Activated T-helper 9 cell treated with anti-CD3 and anti-CD28 coated beads, Interleukin-2, amount 50 U/mL, for 16 hours (primary cell): ENCODE measurements at regions not wholly inside any gene's neighbourhood (a gene's known extent, or its start where the extent isn't known, plus 50 kb on each side); places are given as distances from the start of the nearest gene placed in this dataset.
A peak's percentile ranks its signal among the peaks of the same experiment; 100 is the strongest.
"Not testable (repeated sequence)": the region's sequence is repeated elsewhere in the genome, so short reads cannot be mapped to it uniquely, and the experiment has no call there.

ENCODE experiments used
- DNase-seq: peaks from one replicate; pipeline ENCODE4 v3.0.0-alpha.2; 2020; ENCODE audit warnings: low read depth

DNA sequence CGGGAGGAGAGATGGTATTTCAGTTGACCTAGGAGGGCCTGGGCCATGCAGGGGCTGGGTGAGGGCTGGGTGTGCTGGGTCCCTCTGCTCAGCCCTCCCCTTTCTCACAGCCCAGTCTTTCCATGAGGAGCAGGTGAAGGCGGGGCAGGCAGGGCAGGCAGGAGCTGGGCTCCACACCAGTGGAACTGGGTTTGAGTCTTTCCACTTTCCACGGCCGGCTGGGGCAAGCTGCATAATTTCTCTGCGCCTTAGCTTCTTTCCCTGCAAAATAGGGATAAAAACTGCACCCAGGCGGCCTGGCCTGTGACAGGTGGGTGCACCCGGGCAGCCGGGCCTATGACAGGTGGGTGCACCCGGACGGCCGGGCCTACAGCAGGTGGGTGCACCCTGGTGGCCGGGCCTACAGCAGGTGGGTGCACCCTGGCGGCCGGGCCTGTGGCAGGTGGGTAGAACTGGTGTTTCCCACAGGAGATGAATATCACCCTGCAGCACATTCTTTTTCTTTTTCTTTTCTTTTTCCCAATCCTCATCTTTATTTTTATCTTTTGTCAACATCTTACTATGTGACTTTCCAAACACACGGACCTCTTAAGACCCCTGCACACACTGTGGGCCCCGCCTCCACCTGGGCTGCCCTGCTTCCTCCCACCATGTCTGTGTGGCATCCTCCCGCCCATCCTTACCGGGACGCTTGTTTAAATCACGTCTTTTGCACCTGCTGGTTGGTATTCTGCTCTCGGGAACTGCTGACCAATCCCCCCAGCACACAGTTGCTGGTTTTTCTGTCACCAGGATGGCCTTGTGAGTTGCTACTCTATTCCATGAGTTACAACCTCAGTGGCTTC is 111.3 kb downstream of the NPIPB11 start:
- not testable (repeated sequence) for DNase-seq

DNA sequence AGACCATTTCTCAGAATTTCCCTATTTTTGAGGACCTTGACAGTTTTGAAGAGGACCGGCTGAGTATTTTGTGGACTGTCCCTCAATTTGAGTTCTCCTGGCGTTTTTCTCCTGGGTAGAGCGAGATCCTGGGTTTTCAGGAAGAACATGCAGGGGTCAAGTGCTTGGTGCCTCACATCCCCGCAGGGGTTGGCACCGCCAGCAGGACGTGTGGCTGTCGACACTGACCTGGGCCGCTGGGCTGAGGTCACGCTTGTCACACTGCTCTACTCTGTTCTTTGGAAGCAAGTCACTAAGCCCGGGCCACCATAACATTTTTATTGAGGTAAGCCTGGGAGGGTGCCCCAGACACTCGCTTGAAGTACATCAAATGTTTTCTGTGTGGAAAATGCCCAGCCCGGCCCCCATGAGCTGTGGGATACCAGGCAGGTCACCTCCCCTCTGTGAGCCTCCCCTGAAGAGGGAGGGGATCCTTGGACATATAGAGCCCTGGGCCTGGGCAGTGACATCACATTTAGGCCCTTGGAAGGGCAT is 112.0 kb downstream of the NPIPB11 start:
- DNase-seq, result not testable (repeated sequence)

DNA sequence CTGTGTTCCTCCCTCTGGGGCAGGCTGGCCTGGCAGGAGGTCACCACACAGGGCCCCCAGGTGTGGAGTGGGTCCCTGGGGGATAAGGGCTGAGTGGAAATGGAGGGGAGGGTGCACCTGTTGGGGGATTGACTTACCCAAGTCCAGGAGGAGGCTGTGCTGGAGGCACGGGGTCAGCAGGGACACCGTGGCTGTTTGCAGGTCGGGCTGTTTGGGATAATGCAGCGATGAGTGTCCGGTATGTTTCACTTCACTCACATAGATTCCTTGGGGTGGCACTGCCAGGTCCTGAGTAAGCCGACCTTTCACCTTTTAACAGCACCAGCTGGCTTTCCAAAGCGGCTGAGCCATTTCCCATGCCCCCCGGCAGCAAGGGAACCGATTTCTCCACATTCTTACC is 113.0 kb downstream of the NPIPB11 start:
- DNase-seq, result not testable (repeated sequence)

DNA sequence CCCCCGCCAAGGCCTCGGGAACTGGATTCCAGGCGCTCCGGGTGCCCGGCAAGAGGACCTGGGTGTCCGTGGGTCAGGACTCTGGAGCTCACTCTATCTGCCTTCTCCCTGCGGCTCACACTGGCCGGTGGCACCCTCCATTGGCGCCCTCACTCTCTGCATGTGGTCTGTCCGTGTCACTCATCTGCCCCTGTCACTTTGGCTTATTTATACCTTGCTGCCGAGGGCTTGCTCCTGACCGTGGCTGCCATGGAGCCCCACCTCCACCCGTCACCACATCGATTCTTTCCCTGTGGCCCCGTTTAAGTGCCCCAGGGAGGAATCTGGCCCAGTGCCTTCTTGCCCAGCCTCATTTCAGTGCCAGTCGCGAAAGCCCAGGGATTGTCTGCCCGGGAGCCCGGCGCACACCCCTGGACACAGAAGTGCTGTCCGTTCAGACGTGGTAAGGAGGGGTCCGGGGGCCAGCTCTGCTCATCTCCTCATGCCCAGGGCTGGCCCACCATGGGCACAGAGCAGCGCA is 113.5 kb downstream of the NPIPB11 start:
- not testable (repeated sequence) for DNase-seq

DNA sequence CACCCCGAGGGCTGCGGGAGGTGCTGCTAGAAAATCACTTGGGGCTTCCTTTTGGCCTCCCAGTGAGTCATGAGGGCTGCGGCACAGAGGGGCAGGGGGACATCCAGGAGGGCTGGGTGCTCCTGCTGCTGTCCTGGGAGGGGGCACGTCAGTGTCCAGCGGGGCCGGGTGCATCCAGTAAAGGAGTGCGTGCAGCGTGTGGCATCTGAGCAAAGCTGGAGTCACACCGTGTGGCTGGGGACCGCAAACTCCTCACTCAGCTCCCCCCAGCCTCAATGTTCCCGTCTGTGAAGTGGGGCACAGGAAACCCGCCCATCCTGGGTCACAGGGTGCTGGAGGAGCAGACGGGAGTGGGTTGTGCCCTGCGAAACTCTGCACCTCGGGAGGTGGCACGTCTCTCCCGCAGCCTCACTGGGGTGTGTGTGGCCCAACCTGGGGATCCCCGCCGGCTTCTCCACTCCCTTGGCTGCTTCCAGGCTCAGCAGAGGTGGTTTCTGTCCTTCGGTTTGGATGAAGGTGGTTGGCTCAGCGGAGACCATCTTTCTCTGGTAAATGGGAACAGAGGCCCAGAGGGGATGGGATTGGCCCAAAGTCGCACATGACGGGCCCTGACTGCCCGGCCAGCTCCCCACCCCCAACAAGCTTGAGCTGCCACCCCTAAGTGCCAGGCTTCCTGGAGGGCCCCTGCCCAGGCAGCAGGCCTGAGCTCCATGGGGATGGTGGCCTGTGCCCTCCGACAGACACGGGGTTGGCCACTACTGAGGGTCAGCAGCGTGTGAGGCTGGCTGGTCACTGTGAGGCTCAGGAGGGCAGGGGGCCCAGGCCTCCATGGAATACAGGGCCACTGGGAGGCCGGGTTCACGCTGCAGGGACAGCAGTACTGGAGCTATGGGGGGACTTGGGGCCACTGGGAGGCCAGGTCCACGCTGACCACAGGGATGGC is 114.9 kb downstream of the NPIPB11 start:
- DNase-seq, result peak; percentile 10

DNA sequence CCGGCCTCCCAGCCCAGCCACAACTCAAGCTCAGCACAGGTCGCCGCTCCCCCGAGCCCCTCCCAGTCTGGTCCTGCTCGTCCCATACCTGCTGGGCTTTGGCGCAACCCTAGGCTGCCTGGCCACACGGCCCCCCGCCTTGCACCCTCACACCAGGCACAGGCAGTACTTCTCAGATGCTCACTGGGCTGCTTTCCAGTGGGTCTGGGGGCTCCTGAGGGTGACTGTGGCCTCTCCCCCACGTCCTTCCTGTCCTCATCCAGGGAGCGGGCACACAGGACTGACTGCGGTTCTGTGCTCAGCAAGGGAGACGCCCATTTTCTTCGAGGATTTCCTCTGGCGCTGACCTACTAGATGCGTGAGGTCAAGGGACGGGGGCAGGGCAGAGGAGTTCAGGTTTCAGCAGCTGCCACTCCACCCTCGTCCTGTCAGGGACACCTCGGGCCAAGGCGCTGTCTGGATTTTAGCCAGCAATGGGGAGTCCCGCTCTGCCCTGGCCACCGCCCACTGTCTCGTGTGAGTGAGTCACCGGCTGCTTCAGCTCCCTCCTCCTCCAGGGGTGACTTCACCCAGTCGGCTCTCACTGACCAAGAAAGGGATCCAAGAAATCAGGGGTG is 115.8 kb downstream of the NPIPB11 start:
- DNase-seq, result peak; percentile 63

DNA sequence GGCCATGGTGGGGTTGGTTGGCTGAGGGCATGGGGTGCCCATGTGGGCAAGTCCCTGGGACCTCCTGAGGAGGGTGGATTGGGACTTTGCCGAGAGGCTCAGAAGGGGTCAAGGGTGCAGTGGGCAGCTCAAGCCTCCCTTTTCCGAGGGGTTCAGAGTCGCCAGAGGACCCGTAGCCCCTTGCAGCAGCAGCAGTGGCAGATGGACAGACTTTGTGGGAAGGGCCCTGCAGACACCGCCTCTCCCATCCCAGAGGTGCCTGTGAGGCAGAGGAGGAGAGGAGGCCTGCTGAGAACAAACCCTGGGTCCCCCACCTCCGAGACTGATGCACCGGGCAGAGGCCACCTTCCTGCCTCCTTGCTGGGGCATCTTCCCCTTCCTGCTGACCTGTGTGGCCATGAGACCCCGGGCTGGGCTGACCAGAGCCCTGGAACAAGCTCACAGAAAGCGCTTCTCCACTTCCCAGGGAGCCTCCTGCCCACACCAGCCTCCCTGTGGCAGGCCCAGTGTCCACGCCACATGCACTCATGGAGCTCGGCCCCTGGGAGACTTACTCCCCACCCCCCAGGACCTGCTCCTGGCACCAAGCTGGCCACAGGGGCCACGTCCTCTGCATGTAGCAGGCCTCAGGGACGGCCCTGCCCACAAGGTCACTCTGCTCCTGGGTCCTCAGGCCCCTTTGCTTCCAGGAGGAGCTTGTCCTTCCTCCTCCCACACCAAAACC is 116.8 kb downstream of the NPIPB11 start:
- DNase-seq, result not testable (repeated sequence)

DNA sequence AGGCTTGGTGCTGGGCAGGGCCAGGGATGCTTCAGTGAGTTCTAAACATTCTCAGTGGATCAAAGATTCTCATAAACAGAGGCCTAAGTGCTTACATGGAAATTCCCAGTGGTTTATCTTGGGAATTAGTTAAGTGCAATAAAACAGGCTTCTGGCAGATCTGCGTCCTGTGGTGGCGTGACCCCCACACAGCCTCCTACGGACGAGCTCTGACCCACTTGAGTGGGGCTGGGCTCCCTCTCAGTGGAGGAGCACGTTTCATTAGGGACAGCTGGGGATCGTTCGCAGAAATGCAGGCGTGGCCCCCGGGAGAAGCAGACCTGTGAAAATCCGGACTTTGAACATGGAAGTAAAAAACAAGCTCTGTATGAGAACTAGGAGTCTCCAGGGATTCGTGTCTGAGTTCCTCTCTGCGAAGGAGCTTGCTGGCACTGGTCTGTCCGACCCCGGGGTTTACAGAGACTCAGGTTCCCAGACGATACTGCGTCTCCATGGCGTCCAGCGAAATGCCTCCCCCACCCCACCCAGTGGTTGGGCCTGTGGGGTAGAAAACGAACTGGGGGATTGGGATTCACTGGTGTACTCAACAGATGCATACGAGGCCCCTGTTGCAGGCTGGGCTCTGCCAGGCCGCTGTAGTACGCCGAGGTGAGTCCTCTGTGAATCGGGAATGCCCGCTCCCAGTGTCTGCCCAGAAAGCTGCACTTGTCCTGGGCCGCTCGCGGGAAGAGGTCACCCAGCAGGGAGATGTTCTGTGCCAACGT is 117.6 kb downstream of the NPIPB11 start:
- DNase-seq, result not testable (repeated sequence)

DNA sequence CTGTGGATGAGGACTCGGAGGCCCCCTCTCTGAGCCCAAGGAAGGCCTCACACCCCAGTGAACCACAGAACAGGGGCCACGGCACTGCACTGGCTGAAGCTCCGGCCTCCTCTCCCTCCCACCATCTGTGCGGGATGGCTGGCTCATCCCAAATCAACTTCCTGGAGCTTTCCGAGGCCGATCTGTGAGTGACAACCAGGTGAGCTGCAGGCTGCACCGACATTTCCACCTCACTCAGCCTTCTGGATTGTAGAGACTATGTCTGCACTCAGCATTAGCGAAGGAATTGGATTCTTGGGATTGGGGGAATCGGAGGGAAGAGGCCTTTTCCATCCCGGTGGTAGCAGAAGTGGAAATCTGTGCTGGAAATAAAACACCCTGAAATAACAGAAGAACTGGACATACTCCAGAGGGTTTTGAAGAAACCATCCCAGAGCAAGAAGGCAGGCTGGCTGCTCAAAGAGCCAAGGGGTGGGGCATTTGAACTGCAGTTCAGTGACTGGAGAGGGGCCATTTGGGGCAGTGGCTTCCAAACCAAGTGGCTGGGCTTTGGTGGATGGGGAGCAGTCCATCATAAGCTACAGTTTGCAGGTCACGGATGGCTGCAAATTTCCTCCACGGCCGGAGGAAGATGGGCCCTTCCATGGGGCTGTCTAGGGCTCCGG is 118.5 kb downstream of the NPIPB11 start:
- not testable (repeated sequence) for DNase-seq

DNA sequence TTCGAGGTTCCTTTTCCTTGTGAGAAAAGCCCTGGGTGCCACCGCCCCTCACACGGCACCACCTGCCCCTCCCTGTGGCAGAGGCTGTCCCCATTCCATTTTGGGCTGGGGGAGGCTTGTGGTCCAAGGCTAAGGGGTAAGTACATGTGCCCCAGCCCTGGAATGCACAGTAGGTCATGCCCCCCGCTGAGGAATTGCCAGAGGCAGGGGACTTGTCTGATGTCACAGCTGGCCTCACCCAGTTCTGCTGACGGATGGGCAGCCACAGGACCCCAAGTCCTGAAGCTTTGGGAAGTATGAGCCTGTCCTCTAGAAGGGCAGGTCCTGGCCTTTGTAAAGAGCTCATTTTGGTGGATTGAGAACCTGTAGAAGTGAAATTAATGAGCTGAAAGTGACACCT is 119.3 kb downstream of the NPIPB11 start:
- not testable (repeated sequence) for DNase-seq

DNA sequence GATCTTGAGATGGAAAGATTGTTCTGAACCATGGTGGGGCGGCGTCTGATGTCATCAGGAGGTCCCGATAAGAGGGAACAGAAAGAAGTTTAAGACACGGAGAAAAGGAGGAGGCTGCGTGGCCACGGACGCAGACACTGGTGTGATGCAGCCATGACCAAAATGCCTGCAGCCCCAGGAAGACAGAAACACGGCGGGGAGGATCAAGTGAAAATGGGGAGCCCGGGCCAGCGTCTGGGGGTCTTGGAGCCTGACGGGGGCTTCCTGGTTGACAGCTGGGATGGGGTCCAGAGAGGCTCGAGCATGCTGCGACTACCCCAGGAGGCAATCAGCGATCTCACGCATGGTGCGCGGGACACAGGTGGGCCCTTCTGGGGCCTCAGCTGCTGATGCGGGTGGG is 119.7 kb downstream of the NPIPB11 start:
- not testable (repeated sequence) for DNase-seq

DNA sequence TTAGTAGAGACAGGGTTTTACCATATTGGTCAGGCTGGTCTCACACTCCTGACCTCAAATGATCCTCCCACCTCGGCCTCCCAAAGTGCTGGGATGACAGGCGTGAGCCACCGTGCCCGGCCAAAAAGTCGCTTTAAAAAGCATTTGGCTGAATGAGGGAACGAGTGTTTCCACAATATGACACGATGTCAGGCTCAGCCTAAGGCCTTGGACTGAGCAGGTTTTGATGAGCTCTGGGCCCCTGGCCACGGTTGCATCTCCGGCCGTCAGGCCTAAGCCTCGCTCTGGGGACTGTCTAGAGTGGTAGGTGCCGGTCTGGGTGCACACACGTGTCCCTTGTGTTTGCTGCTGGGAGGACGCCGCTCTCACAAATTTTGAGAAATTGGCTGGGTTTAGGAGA is 120.3 kb downstream of the NPIPB11 start:
- DNase-seq, result not testable (repeated sequence)

DNA sequence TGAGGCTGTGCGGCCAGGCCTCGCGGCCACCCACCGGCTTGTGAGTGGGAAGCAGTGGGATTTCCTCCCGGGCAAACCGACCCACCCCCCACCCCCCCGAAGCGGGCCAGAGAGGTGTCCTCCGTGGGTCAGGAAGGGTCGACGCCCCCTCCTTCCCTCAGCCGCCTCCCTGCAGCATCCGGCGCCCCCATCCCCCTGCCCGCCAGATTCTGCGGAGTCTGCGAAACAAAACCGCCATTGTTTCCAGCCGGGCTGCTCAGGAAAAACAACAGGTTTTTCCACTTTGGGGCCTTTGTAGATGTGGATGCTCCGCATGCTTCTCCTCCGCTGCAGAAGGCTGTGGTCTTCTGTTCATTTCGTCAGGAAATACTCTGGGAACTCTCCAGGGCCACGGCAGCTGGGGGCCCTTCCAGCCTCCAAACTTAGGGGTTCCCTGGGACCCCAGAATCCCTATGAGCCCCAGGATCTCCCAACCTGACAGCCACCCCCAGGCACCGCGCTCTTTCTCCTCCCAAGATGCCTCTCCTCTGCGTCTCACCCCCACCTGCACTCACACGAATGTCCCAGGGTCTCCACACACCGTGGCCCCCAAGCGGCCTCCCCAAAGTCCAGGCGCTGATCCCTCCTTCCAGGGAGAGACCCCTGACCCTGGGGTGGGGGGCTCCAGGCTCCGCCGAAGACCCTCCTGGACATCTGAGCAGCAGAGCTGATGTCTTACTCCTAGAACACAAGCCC is 121.2 kb downstream of the NPIPB11 start:
- not testable (repeated sequence) for DNase-seq

DNA sequence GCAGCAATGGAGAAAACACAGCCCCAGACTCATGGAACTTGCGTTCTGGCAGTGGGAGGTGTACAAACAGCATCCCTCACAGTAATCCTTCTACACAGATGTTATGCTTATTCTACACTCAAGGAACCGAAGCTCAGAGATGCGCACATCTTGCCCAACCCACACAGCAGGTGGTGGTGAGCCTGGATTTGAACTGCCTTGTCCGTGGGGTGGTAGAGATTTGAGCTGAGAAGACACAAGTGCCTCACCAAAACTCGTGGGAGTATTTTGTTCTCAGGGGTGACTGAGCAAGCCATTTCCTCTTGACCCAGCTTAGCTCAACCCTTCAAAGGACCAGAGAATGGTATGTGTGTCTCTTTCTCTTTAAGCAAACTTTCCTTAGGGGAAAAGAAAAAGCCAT is 121.8 kb downstream of the NPIPB11 start:
- DNase-seq, result not testable (repeated sequence)

DNA sequence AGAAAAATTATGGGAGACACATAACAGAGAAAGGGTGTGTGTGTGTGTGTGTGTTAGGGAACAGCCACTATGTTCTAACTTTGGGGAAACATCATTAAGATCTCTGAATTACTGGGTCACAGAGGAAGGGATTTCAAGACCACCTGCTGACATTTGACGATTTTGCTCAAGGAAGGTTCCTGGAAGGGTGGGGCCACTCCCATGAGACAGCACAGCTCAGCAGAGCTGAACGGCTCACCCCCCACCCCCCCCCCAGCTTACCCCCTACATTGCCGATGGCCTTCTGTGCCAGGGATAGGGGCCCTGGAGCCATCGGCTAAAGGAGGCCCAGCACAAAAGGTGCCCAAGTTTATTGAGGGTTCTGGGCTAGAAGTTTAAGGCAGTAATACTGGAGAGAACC is 122.4 kb downstream of the NPIPB11 start:
- not testable (repeated sequence) for DNase-seq

DNA sequence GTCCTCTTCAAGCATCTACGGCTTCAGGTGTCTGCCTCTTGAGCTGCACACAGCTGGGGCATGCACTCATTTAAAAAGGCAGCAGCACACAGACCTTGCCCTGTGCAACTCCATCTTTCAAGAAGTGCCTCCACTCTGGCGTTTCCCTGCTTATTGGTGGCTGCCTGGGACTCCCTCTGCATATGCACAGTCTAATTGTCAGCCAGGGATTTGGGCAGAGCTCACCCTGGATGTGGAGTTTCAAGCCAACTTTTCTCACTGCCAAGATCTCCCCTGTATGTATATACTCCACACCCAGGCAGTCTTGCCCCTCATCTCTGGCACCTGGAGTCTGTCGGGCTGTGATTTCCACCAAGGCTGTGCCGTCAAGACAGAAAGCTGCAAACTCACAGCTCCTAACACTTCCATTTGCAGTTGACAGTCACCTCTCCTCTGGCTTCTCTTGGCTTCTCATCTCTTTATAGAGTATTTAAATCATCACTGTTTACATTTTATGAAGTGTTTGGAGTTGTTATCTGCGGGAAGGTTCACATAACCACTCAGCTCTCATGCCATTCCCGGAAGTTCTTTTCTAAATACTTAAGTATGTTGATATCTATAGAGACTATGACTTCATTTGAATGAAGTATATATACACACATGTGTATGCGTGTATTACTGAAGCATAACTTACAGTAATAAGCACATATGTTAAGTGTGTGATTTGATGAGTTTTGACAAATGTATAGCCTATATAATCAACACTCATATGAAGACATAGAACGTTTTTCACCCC is 128.2 kb downstream of the NPIPB11 start:
- not testable (repeated sequence) for DNase-seq

DNA sequence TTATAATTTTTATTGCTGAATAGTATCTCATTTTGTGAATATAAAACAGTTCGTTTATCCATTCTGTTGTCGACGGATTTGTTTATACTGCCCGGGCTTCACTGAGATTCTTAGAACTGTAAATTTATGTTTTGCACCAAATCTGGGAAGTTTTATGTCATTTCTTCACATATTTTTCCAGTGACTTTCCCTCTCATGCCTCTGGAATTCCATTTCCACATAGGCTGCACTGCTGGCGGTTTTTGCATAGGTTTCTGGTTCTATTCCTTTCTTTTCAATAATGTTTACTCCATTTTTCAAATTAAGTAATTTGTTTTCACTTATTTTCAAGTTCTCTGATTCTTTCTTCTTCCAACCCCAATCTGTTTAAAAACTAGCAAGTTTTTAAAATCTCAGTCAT is 130.1 kb downstream of the NPIPB11 start:
- not testable (repeated sequence) for DNase-seq
